Peyer's patch (tissue), 4 donors: ENCODE measurements at regions not wholly inside any gene's neighbourhood (a gene's known extent, or its start where the extent isn't known, plus 50 kb on each side); places are given as distances from the start of the nearest gene placed in this dataset.

Experiments used
- CTCF ChIP-seq, 6 experiments: fragments of 450-650 bp in 4 of 6; fragments of 200-600 bp in 2 of 6; sonication (generic) in 1 of 6; IDR thresholded peaks; one replicate each; pipeline ENCODE4 v1.5.1; 2017 to 2019; ENCODE audit warnings: antibody characterized with exemption in 6 of 6, mild to moderate bottlenecking in 3 of 6, moderate library complexity in 1 of 6
- POLR2A ChIP-seq, 2 donors: fragments of 450-650 bp; IDR thresholded peaks; one replicate each; pipeline ENCODE4 v1.5.1; 2017; ENCODE audit warnings: antibody characterized with exemption in 2 of 2, mild to moderate bottlenecking in 2 of 2, moderate library complexity in 2 of 2

GRCh38 chr21:23729331-23729730, 1878.0 kb downstream of the MRPL39 start:
- no peak for TF ChIP-seq CTCF (IDR thresholded peaks at IDR 0.05)
- TF ChIP-seq POLR2A (IDR thresholded peaks at IDR 0.05) = no peak
